HepG2 (cell line): ENCODE measurements at regions not wholly inside any gene's neighbourhood (a gene's known extent, or its start where the extent isn't known, plus 50 kb on each side); places are given as distances from the start of the nearest gene placed in this dataset.

Experiments used
- ATAC-seq: fragments of 200-7000 bp; cut with Tn5 transposase; 3 replicates; pipeline ENCODE4 v1.9.1; 2020; ENCODE audit warnings: mild to moderate bottlenecking, moderate library complexity
- BruUV-seq: library from RNA; stranded (reverse); fragments of 400-500 nt; replicated peaks from 2 replicates; lab custom pipeline; 2021; lab: Mats Ljungman, UMichigan
- CTCF ChIA-PET: fragments of 300-600 bp; formaldehyde crosslinking; extraction: SDS; loops from one replicate; lab custom pipeline; 2021; ENCODE audit warnings: low total read pairs, inconsistent platforms, low intra/inter-chr PET ratio; lab: Yijun Ruan, JAX
- POLR2A ChIA-PET: fragments of 350-600 bp; sonication (Branson Sonifier 250); formaldehyde crosslinking; loops from one replicate; lab custom pipeline; 2020; ENCODE audit warnings: antibody characterized with exemption, inconsistent platforms; lab: Yijun Ruan, JAX
- DNase-seq: peaks from one replicate; pipeline ENCODE4 v3.0.0-alpha.2; 2015; ENCODE audit warnings: low spot score
- FAIRE-seq: peaks from 3 replicates; lab custom pipeline; 2011; peaks lifted over from hg19 to GRCh38; lab: Jason Lieb, UNC
- H2AFZ ChIP-seq: one replicate; pipeline ENCODE4 v1.6.1; 2011; ENCODE audit warnings: low read length, inconsistent platforms
- H3K27ac ChIP-seq: fragments of 300-600 bp; 3 replicates; pipeline ENCODE4 v1.8.0; 2011; ENCODE audit warnings: mixed run types, mild to moderate bottlenecking, mixed read lengths, low read length, inconsistent platforms; ENCODE audit not compliant: insufficient read depth; ENCODE audit errors: extremely low read length
- H3K27me3 ChIP-seq, 2 experiments: fragments of 200-600 bp in 1 of 2; 2 replicates in 1 of 2; 3 replicates in 1 of 2; pipeline versions ENCODE4 v1.6.0 to v1.8.0; 2011; ENCODE audit warnings: low read length in 2 of 2, mild to moderate bottlenecking in 2 of 2, moderate library complexity in 2 of 2, inconsistent platforms in 1 of 2; ENCODE audit not compliant: insufficient read depth in 2 of 2, control insufficient read depth in 1 of 2
- H3K36me3 ChIP-seq, 2 experiments: fragments of 200-600 bp in 1 of 2; replicated peaks in 1 of 2; 2 replicates in 1 of 2; 3 replicates in 1 of 2; pipeline versions ENCODE4 v1.5.1 to v1.8.0; 2011; ENCODE audit warnings: low read length in 2 of 2, inconsistent platforms in 1 of 2; ENCODE audit not compliant: insufficient read depth in 2 of 2, control insufficient read depth in 1 of 2
- H3K4me1 ChIP-seq: 2 replicates; pipeline ENCODE4 v1.5.1; 2012; ENCODE audit warnings: low read length, inconsistent platforms; ENCODE audit not compliant: insufficient read depth
- H3K4me2 ChIP-seq: 2 replicates; pipeline ENCODE4 v1.6.0; 2011; ENCODE audit warnings: low read depth, low read length, inconsistent platforms
- H3K4me3 ChIP-seq, 3 experiments: fragments of 200-600 bp in 1 of 3; sonication (generic), shearing (Covaris generic) in 1 of 3; replicated peaks in 1 of 3; 2 replicates each; pipeline ENCODE4 v1.5.1; 2011 to 2016; ENCODE audit warnings: low read length in 3 of 3, inconsistent platforms in 2 of 3, low read depth in 2 of 3, mild to moderate bottlenecking in 2 of 3, control low read depth in 1 of 3, mixed read lengths in 1 of 3; ENCODE audit not compliant: insufficient read depth in 1 of 3
- H3K79me2 ChIP-seq: one replicate; pipeline ENCODE4 v1.6.1; 2011; ENCODE audit warnings: low read length, inconsistent platforms; ENCODE audit not compliant: insufficient read depth
- H3K9ac ChIP-seq: 2 replicates; pipeline ENCODE4 v1.6.0; 2011; ENCODE audit warnings: mild to moderate bottlenecking, low read depth, low read length, inconsistent platforms; ENCODE audit not compliant: insufficient read depth
- H3K9me3 ChIP-seq: 2 replicates; pipeline ENCODE4 v1.5.1; 2012; ENCODE audit warnings: mild to moderate bottlenecking, low read length
- H4K20me1 ChIP-seq: 2 replicates; pipeline ENCODE4 v1.6.0; 2011; ENCODE audit warnings: inconsistent platforms, mild to moderate bottlenecking, low read length, moderate library complexity; ENCODE audit not compliant: insufficient read depth
- AGO2 ChIP-seq: fragments of 200-400 bp; formaldehyde crosslinking; optimal IDR thresholded peaks from 2 replicates; pipeline ENCODE3; 2017; ENCODE audit warnings: mild to moderate bottlenecking, low read depth, low read length, moderate library complexity
- CAMTA2 ChIP-seq: sonication (generic); formaldehyde crosslinking; IDR thresholded peaks from 2 replicates; pipeline ENCODE4 v1.4.0; 2020; ENCODE audit warnings: mild to moderate bottlenecking, missing genetic modification reagents, borderline replicate concordance
- CHD2 ChIP-seq: IDR thresholded peaks from 2 replicates; pipeline ENCODE4 v1.6.1; 2011; ENCODE audit warnings: low read depth, low read length, improper control_type of control experiment
- CREM ChIP-seq, 2 experiments: sonication (generic) in 1 of 2; formaldehyde crosslinking in 1 of 2; IDR thresholded peaks; 2 replicates each; pipeline versions ENCODE4 v1.4.0 to v1.6.1; 2016 to 2020; ENCODE audit warnings: antibody characterized with exemption in 1 of 2, mild to moderate bottlenecking in 1 of 2, missing genetic modification reagents in 1 of 2
- KAT7 ChIP-seq: IDR thresholded peaks from 2 replicates; pipeline ENCODE4 v1.6.1; 2018; ENCODE audit warnings: borderline replicate concordance, missing compliant biosample characterization
- KLF12 ChIP-seq: sonication (generic); formaldehyde crosslinking; IDR thresholded peaks from 2 replicates; pipeline ENCODE4 v1.4.0; 2020; ENCODE audit warnings: missing genetic modification reagents, borderline replicate concordance
- KMT2A ChIP-seq: sonication (generic); formaldehyde crosslinking; IDR thresholded peaks from 2 replicates; pipeline ENCODE4 v1.4.0; 2020; ENCODE audit warnings: missing genetic modification reagents
- NR2C2 ChIP-seq: sonication (generic); formaldehyde crosslinking; IDR thresholded peaks from 2 replicates; pipeline ENCODE4 v1.4.0; 2020; ENCODE audit warnings: missing genetic modification reagents, mild to moderate bottlenecking, moderate library complexity, borderline replicate concordance
- NR3C1 ChIP-seq: sonication (generic); formaldehyde crosslinking; IDR thresholded peaks from 2 replicates; pipeline ENCODE4 v1.4.0; 2020; ENCODE audit warnings: missing genetic modification reagents
- PRDM10 ChIP-seq: sonication (generic); formaldehyde crosslinking; IDR thresholded peaks from 2 replicates; pipeline ENCODE4 v1.4.0; 2020; ENCODE audit warnings: low read depth, missing genetic modification reagents
- RFXAP ChIP-seq: sonication (generic); formaldehyde crosslinking; IDR thresholded peaks from 2 replicates; pipeline ENCODE4 v1.4.0; 2020; ENCODE audit warnings: missing genetic modification reagents, borderline replicate concordance
- SMARCE1 ChIP-seq: fragments of 450-650 bp; IDR thresholded peaks from 2 replicates; pipeline ENCODE4 v1.6.1; 2017; ENCODE audit warnings: borderline replicate concordance
- TBP ChIP-seq: sonication (generic); formaldehyde crosslinking; IDR thresholded peaks from 2 replicates; pipeline ENCODE4 v1.5.0; 2020; ENCODE audit warnings: missing genetic modification reagents
- ZC3H13 ChIP-seq: sonication (generic); formaldehyde crosslinking; IDR thresholded peaks from 2 replicates; pipeline ENCODE4 v1.8.1; 2023; ENCODE audit warnings: mild to moderate bottlenecking, missing genetic modification reagents, moderate library complexity
- WGBS: methylation state at CpG from one replicate; pipeline ENCODE4 v1.1.6; 2017; ENCODE audit warnings: low lambda C conversion rate; 5-methylcytosine and 5-hydroxymethylcytosine counted together
- in situ Hi-C: cut with HindIII; loops from 2 replicates; pipeline ENCODE4 v1.10.0; 2017; ENCODE audit warnings: low pct_unique_long_range_greater_than_20kb; ENCODE audit not compliant: extremely low pct_ligation_motif_present
- intact Hi-C: fragments of 100-400 bp; cut with micrococcal nuclease; formaldehyde crosslinking; loops from one replicate; pipeline ENCODE4 v1.10.0; 2022; ENCODE audit not compliant: unreplicated experiment

GRCh38 chr16:76875898-76876297, 315.1 kb upstream of the MON1B start:
- ChIA-PET CTCF (no interaction called here), POLR2A (no interaction called here)
- Histone ChIP-seq H3K27ac (no peak overlapping the region), H3K4me1 (no peaks in the 10 kb centered on the region), H3K79me2 (no peaks in the 10 kb centered on the region), H3K4me2 (no peak overlapping the region), H3K9me3 (peaks cover 18% of the 10 kb centered on the region), H3K36me3 (no peaks in the 10 kb centered on the region), H4K20me1 (no peaks in the 10 kb centered on the region), H3K9ac (no peak overlapping the region), H2AFZ (no peak overlapping the region), H3K27me3 (no peaks in the 10 kb centered on the region), H3K4me3 (no peak overlapping the region)
- intact Hi-C loops = no loop called here
- TF ChIP-seq CAMTA2 (CRISPR knock-in tag) (no peak), NR3C1 (no peak), RFXAP (no peak), AGO2 (no peak), ZC3H13 (CRISPR knock-in tag) (no peak), TBP (no peak), NR2C2 (CRISPR knock-in tag) (no peak), SMARCE1 (no peak), KAT7 (CRISPR knock-in tag) (no peak), KLF12 (CRISPR knock-in tag) (no peak), PRDM10 (CRISPR knock-in tag) (no peak), KMT2A (CRISPR knock-in tag) (no peak), CREM (IDR thresholded peaks at IDR 0.05) (no peak), CREM (CRISPR knock-in tag; IDR thresholded peaks at IDR 0.05) (no peak), CHD2 (no peak)
- in situ Hi-C loops = no loop called here
- WGBS = 3% methylated on average over 1 of the region's 1 CpG
- BruUV-seq = no TSS peak
- FAIRE-seq (no peak), ATAC-seq (no peak), DNase-seq (no peak)
